HuH-7.5 (cell line): ENCODE measurements at regions not wholly inside any gene's neighbourhood (a gene's known extent, or its start where the extent isn't known, plus 50 kb on each side); places are given as distances from the start of the nearest gene placed in this dataset.

Experiments used
- DNase-seq: peaks from one replicate; pipeline ENCODE4 v3.0.0; 2011; ENCODE audit warnings: low spot score

DNA sequence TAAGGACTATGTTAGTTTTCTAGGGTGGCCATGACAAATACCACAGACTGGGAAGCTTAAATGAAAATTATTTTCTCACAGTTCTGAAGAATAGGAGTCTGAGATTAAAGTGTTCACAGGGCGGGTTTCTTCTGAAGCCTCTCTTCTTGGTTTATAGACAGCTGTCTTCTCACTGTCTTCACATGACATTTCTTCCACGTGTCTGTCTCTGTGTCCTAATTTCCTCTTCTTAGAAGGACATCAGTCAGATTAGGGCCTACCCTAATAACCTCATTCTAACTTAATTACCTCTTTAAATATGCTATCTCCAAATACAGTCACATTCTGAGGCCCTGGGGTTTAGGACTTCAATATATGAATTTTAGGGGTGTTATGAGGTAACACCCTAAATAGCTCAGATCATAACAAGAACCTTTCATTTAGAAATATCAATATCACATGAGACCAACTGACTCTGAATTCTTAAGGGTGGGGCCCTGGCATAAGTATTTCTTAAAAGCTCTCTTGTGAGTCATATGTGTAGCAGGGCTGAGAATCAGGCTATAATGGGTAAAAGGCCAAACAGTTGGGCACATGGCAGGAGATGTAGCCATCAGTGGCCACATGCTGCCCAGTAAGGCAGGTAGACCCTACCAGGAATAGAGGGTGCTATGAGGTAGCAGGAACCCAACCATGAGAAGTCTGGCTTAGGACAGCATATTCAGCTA lies 62.0 kb upstream of the TENT5A start:
- DNase-seq = no peak

DNA sequence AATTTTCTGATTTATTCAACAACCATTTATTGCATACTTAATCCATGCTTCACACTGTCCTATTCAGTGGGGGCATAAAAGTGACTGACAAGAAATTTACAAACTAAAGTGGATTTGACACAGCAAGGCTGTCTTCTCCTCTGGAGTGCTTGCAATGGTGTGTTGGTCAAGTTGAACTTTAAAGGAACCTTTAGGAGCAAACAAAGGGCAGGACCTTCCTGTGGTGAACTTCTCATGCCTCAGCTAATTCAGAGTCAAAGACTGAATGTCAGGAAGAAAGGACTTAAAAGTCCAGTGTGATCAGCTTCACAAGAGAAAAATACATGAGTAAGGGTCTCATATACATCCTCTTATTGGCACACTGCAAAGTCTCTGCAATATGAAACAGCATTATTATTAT lies 60.8 kb upstream of the TENT5A start:
- DNase-seq = no peak

DNA sequence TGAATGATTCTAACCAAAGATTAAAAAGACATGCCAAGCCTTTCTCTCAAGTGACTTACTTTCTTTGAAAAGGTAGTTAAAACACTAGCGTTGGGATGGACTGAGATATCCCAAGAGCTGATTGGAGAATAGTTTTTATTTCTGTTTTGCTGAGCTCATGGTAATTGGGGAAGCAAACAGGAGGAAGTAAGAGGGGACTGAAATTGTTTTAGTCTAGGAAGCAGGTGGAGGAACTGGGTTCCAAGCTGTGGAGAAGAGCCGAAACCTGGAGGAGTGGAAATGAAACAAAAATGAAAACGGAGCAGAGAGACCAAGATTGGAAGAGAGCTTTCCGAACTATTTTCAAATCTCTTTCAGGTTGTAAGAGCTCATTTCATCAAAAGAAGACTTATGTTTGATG lies 59.9 kb upstream of the TENT5A start:
- DNase-seq = no peak

DNA sequence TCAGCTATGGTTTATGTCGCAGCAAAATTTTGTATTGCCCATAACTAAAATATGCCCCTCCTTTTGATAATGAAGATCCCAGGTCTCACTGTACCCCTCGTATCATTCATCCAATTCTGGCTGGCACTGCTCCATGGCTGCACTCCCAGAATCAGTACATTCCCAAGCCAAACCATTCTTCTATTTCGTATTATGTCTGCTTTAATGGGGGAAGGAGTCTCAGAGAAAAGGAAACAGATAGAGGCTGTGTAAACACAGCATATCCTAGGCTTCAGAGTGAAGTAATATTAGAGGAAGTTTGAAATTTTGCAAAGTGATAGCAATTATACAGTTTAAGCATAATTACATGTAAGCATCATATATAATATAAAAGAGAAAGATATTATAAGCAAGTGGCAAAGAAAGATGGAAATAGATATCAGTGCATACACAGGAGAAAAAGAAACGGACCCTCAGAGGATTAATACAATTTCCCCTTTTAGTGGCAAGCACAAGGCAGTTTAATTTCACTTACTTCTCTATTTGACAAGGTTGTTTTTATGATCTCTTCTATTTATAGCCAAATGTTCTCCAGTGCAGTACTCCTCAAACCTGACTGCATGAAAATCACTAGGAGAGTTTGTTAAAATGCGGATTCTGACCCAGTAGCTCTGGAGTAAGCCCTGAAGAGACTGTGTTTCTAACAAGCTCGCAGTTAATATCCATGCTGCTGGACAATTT lies 56.5 kb upstream of the TENT5A start:
- no peak for DNase-seq

DNA sequence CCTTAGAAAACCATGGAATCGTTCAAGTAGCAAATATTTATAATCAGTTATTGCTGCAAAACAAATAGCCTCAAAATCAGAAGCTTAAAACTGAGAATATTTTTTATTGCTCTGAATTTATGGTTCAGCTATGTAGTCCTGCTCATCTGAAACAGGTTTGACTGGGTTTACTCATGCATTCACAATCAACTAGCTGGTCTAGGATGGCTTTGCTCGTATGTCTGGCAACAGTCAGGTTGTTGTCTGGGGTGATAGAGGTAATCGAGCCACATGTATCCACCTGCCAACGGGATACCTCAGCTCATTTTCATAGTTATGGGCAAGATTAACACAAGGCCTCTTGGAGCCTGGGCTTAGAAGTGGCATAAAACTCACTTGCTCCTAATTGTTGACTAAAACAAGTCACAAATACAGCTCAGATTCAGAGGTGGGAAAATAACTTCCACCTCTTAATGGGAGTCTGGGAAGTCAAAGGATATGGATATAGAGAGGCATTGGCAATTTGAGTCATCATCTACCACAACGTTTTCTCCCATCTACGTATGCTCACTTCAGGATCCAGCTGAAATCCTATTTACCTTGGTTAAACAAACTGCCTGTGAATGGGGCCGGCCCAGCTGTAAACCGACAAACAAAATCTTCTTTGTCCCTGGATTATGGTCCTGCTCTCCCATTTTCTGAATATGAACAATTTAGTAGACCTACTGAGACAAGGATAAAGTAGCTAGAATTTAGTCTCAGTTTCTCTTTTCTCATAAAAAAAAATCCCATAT lies 54.5 kb upstream of the TENT5A start:
- no peak for DNase-seq

DNA sequence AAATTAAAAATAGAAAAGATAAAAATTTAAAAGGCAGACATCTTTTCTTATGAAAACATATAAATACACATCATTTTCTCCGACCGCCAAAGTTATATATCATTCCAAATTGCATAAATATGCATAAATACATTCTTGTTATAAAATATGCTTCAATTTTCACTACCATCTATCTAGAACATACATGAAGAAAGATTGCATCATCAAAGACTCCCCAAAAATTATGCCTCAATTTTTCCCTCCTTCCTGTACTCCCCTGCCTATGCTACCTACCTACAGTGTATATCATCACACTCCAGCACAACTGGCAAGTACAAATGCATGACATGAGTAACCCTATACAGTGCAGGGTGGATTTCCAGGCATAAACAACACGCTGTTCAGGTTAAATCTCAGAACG lies 49.9 kb upstream of the TENT5A start:
- DNase-seq = no peak
